GM12892 (cell line): ENCODE measurements at regions not wholly inside any gene's neighbourhood (a gene's known extent, or its start where the extent isn't known, plus 50 kb on each side); places are given as distances from the start of the nearest gene placed in this dataset.

ENCODE experiments used
- POLR2A ChIP-seq: IDR thresholded peaks from 2 replicates; pipeline ENCODE4 v1.6.1; 2011; ENCODE audit warnings: low read depth, low read length, control low read depth
- POLR2AphosphoS5 ChIP-seq: IDR thresholded peaks from 2 replicates; pipeline ENCODE4 v1.6.1; 2011; ENCODE audit warnings: low read depth, low read length, control low read depth

DNA sequence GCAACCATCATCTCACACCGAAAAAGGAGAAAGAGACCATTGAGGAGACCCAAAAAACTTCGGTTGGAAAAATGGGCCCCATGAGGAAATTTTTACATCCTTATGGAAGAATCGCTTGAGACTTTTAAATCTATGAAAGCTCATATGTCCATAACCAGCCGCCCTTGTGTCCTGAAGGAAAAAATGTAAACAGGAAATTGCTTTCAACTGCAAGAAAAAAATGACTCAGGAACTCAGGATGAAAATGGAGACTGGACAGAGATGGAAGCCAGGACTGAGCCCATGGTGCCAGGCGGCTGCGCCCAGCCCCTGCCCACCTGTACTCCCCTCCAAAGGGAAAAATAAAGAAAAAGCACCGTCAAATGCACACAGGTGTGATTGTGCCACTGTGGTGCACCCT is 81.5 kb upstream of the SLC66A3 start:
- TF ChIP-seq POLR2AphosphoS5 (no peak), POLR2A (no peak)
